PC-9 (cell line): ENCODE measurements at regions not wholly inside any gene's neighbourhood (a gene's known extent, or its start where the extent isn't known, plus 50 kb on each side); places are given as distances from the start of the nearest gene placed in this dataset.

Experiments used
- BruUV-seq: library from RNA; stranded (reverse); fragments of 400-500 nt; replicated peaks from 2 replicates; lab custom pipeline; 2021; lab: Mats Ljungman, UMichigan
- CTCF ChIA-PET: fragments of 300-600 bp; sonication (Branson Sonifier 250); formaldehyde crosslinking; loops from one replicate; lab custom pipeline; 2022; ENCODE audit warnings: antibody characterized with exemption; lab: Charles Lee
- POLR2A ChIA-PET: fragments of 300-600 bp; sonication (Branson Sonifier 250); formaldehyde crosslinking; loops from one replicate; lab custom pipeline; 2022; ENCODE audit warnings: antibody characterized with exemption; ENCODE audit not compliant: unreplicated experiment; lab: Charles Lee
- DNase-seq, 2 experiments: peaks; one replicate each; pipeline versions ENCODE4 v3.0.0 to v3.0.0-alpha.2; 2015 to 2022; ENCODE audit warnings: mixed read lengths in 1 of 2
- H2AFZ ChIP-seq: fragments of 200-600 bp; sonication (generic); 2 replicates; pipeline ENCODE4 v1.8.1; 2017; ENCODE audit warnings: antibody characterized with exemption
- H3F3A ChIP-seq: fragments of 200-600 bp; sonication (generic); 2 replicates; pipeline ENCODE4 v1.8.1; 2017; ENCODE audit warnings: antibody characterized with exemption, mild to moderate bottlenecking, low read depth; ENCODE audit not compliant: insufficient read depth
- H3K27ac ChIP-seq: fragments of 200-600 bp; sonication (generic); 2 replicates; pipeline ENCODE4 v1.6.1; 2016; ENCODE audit warnings: mixed run types
- H3K27me3 ChIP-seq: fragments of 200-600 bp; sonication (generic); 2 replicates; pipeline ENCODE4 v1.6.1; 2016; ENCODE audit warnings: low read depth, mixed run types; ENCODE audit not compliant: insufficient read depth
- H3K36me3 ChIP-seq: fragments of 200-600 bp; sonication (generic); 2 replicates; pipeline ENCODE4 v1.6.1; 2016; ENCODE audit warnings: low read depth, mixed run types
- H3K4me1 ChIP-seq: fragments of 200-600 bp; sonication (generic); replicated peaks from 2 replicates; pipeline ENCODE4 v1.6.1; 2016; ENCODE audit warnings: mixed run types; ENCODE audit not compliant: insufficient read depth
- H3K4me2 ChIP-seq: fragments of 200-600 bp; sonication (generic); 2 replicates; pipeline ENCODE4 v1.6.1; 2017; ENCODE audit warnings: mixed run types
- H3K4me3 ChIP-seq: fragments of 200-600 bp; sonication (generic); 2 replicates; pipeline ENCODE4 v1.6.1; 2016; ENCODE audit warnings: mixed run types
- H3K79me2 ChIP-seq: fragments of 200-600 bp; sonication (generic); 2 replicates; pipeline ENCODE4 v1.6.1; 2017; ENCODE audit warnings: low read depth, mixed run types
- H3K9me2 ChIP-seq: fragments of 200-600 bp; sonication (generic); 2 replicates; pipeline ENCODE4 v1.8.1; 2017; ENCODE audit warnings: mild to moderate bottlenecking; ENCODE audit not compliant: insufficient read depth
- H3K9me3 ChIP-seq: fragments of 200-600 bp; sonication (generic); 2 replicates; pipeline ENCODE4 v1.8.1; 2016; ENCODE audit warnings: low read depth; ENCODE audit not compliant: insufficient read depth
- H4K20me1 ChIP-seq: fragments of 200-600 bp; sonication (generic); 2 replicates; pipeline ENCODE4 v1.8.1; 2017; ENCODE audit not compliant: insufficient read depth
- EZH2 ChIP-seq: fragments of 200-600 bp; sonication (generic); IDR thresholded peaks from 2 replicates; pipeline ENCODE4 v1.8.0; 2017; ENCODE audit warnings: antibody characterized with exemption, low read depth
- intact Hi-C: fragments of 100-400 bp; cut with micrococcal nuclease; formaldehyde crosslinking; loops from one replicate; pipeline ENCODE4 v1.10.0; 2022; ENCODE audit not compliant: unreplicated experiment
- TF ChIP-seq, protein P1 (sequence below): fragments of 200-600 bp; sonication (generic); conservative IDR thresholded peaks from 2 replicates; pipeline ENCODE4 v1.6.1; 2017; ENCODE audit warnings: mixed run types, antibody characterized with exemption, mild to moderate bottlenecking, moderate library complexity

DNA sequence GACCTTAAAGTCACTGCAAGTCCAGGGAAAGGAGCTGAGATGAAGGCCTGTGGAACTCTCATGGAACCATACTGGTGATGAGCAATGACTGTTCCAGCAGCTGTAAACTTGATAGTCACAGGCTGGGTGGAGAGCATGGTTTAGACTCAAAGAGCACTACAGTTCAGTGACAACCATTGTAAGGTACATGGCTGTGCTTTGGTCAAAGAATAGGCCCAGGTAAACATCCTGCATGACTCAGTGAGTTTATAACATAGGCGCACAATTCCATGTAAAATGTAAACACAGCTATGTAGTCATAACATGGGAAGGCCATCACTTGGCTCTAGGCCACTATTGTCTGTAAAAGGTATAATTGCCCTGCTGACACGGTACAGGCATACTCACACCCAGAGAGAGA lies 119.3 kb upstream of the FSCB start:
- intact Hi-C loops = no loop called here
- Histone ChIP-seq H4K20me1 (no peaks in the 10 kb centered on the region), H3K36me3 (no peaks in the 10 kb centered on the region), H3K4me3 (no peak overlapping the region), H3K4me1 (no peaks in the 10 kb centered on the region), H3K27me3 (no peaks in the 10 kb centered on the region), H3K9me2 (no peaks in the 10 kb centered on the region), H2AFZ (no peak overlapping the region), H3K79me2 (no peaks in the 10 kb centered on the region), H3K27ac (no peak overlapping the region), H3K4me2 (no peak overlapping the region), H3F3A (no peaks in the 10 kb centered on the region), H3K9me3 (no peaks in the 10 kb centered on the region)
- POLR2A ChIA-PET = no interaction called here
- CTCF ChIA-PET = no interaction called here
- TF ChIP-seq EZH2 = no peak
- TF ChIP-seq, protein P1, sequence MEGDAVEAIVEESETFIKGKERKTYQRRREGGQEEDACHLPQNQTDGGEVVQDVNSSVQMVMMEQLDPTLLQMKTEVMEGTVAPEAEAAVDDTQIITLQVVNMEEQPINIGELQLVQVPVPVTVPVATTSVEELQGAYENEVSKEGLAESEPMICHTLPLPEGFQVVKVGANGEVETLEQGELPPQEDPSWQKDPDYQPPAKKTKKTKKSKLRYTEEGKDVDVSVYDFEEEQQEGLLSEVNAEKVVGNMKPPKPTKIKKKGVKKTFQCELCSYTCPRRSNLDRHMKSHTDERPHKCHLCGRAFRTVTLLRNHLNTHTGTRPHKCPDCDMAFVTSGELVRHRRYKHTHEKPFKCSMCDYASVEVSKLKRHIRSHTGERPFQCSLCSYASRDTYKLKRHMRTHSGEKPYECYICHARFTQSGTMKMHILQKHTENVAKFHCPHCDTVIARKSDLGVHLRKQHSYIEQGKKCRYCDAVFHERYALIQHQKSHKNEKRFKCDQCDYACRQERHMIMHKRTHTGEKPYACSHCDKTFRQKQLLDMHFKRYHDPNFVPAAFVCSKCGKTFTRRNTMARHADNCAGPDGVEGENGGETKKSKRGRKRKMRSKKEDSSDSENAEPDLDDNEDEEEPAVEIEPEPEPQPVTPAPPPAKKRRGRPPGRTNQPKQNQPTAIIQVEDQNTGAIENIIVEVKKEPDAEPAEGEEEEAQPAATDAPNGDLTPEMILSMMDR = no peak
- DNase-seq = no peak
- no TSS peak for BruUV-seq

DNA sequence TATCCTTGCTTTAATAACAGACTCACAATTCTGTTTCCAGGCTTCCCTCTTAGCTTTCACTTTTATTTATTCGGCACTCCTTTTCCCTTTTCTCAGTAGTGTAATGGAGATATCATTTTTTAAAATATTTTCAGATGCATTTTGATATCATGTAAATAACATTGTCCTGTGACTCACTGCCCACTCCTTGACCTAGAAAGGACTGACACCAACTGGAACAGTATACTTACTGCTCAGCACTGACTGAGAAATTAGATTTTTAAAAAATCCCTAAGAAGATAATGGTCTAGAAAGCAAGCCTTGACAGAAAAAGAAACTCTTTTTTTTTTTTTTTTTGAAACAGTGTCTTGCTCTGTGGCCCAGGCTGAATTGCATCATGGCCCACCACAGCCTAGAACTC lies 118.0 kb upstream of the FSCB start:
- Histone ChIP-seq H4K20me1 (no peaks in the 10 kb centered on the region), H3K9me3 (no peaks in the 10 kb centered on the region), H3K27ac (no peak overlapping the region), H3K79me2 (no peaks in the 10 kb centered on the region), H3F3A (no peaks in the 10 kb centered on the region), H3K4me2 (no peak overlapping the region), H3K36me3 (no peaks in the 10 kb centered on the region), H2AFZ (no peak overlapping the region), H3K4me1 (no peaks in the 10 kb centered on the region), H3K9me2 (no peaks in the 10 kb centered on the region), H3K27me3 (no peaks in the 10 kb centered on the region), H3K4me3 (no peak overlapping the region)
- ChIA-PET CTCF (no interaction called here), POLR2A (no interaction called here)
- BruUV-seq = no TSS peak
- TF ChIP-seq EZH2 = no peak
- TF ChIP-seq, protein P1 = no peak
- intact Hi-C loops = no loop called here
- no peak for DNase-seq

GRCh38 chr14:44620121-44621019 lies 113.3 kb upstream of the FSCB start:
- no peaks in the 10 kb centered on the region for H3K27me3 ChIP-seq
- no peaks in the 10 kb centered on the region for H3K9me3 ChIP-seq
- no peak overlapping the region for H3K4me2 ChIP-seq
- H3K27ac ChIP-seq = no peak overlapping the region
- POLR2A ChIA-PET = no interaction called here
- DNase-seq = no peak
- H2AFZ ChIP-seq = no peak overlapping the region
- no peaks in the 10 kb centered on the region for H3K36me3 ChIP-seq
- H3K9me2 ChIP-seq = no peaks in the 10 kb centered on the region
- intact Hi-C loops = no loop called here
- CTCF ChIA-PET = no interaction called here
- no peak overlapping the region for H3K4me3 ChIP-seq
- H3F3A ChIP-seq = no peaks in the 10 kb centered on the region
- no peaks in the 10 kb centered on the region for H4K20me1 ChIP-seq
- H3K4me1 ChIP-seq = no peaks in the 10 kb centered on the region
- no peaks in the 10 kb centered on the region for H3K79me2 ChIP-seq
- TF ChIP-seq, protein P1 = no peak
- no peak for TF ChIP-seq EZH2
- BruUV-seq = no TSS peak
